ENCODE measurements at regions not wholly inside any gene's neighbourhood (a gene's known extent, or its start where the extent isn't known, plus 50 kb on each side); places are given as distances from the start of the nearest gene placed in this dataset.

GRCh38 chr13:106721599-106721998, 153.7 kb upstream of the ARGLU1 start:
- Histone ChIP-seq H3K9me1 (ENCODE audit: control insufficient read depth, insufficient read depth, low read length) (no peaks in the 10 kb centered on the region), H3K4me3 (no peak overlapping the region), H3K4me1 (replicated peaks in 1 of 2; ENCODE audit: control insufficient read depth in 2 of 2, insufficient read depth in 2 of 2, low read length in 2 of 2) (no peaks in the 10 kb centered on the region), H3K36me3 (ENCODE audit: control insufficient read depth, insufficient read depth, low read length) (no peaks in the 10 kb centered on the region), H4K20me1 (replicated peaks; ENCODE audit: control insufficient read depth, insufficient read depth, low read length) (no peaks in the 10 kb centered on the region), H3K4me2 (ENCODE audit: insufficient read depth, low read length) (no peak overlapping the region), H3K9me3 (replicated peaks; ENCODE audit: control insufficient read depth, insufficient read depth, low read depth, low read length) (no peaks in the 10 kb centered on the region), H3K79me2 (ENCODE audit: control insufficient read depth, insufficient read depth, low read length) (no peaks in the 10 kb centered on the region), H3K9ac (ENCODE audit: insufficient read depth in 1 of 2, low read depth in 2 of 2, low read length in 2 of 2) (no peak overlapping the region), H2AFZ (ENCODE audit: low read depth, low read length) (no peak overlapping the region), H3K27ac (ENCODE audit: extremely low read depth, low read depth, low read length) (no peak overlapping the region), H3K27me3 (ENCODE audit: control insufficient read depth in 2 of 2, insufficient read depth in 2 of 2, low read length in 2 of 2) (no peaks in the 10 kb centered on the region)
- ChIA-PET CTCF (ENCODE audit: low intra/inter-chr PET ratio) (no interaction called here), POLR2A (no interaction called here)
- in situ Hi-C loops (cut with MboI) = no loop called here
- intact Hi-C loops (cut with micrococcal nuclease) = no loop called here
- BruUV-seq (replicated peaks) = no TSS peak
- FAIRE-seq (no peak), DNase-seq (ENCODE audit: extremely low read depth in 1 of 4, low spot score in 3 of 4) (no peak), ATAC-seq (no peak)
- 0% methylated on average over 4 of the region's 6 CpGs for WGBS (ENCODE audit: insufficient coverage, low coverage, missing lambda C conversion rate)
- no peak for TF ChIP-seq SNRNP70 (optimal IDR thresholded peaks at IDR 0.05; ENCODE audit: low read depth, low read length)
- TF ChIP-seq SREBF1 (IDR thresholded peaks at IDR 0.05; ENCODE audit: borderline replicate concordance, low read depth, low read length) = no peak
- TF ChIP-seq HNRNPLL (IDR thresholded peaks at IDR 0.05; ENCODE audit: low read depth, low read length, poor library complexity, severe bottlenecking) = no peak
- TF ChIP-seq RAD51 (IDR thresholded peaks at IDR 0.05; ENCODE audit: borderline replicate concordance, low read depth) = no peak
- no peak for TF ChIP-seq GTF2B (IDR thresholded peaks at IDR 0.05; ENCODE audit: extremely low read depth, insufficient read length)
- no peak for TF ChIP-seq MTF1 (CRISPR knock-in tag; IDR thresholded peaks at IDR 0.05; ENCODE audit: borderline replicate concordance)
- TF ChIP-seq PRDM10 (IDR thresholded peaks at IDR 0.05; ENCODE audit: partially characterized antibody) = no peak
- no peak for TF ChIP-seq KAT7 (CRISPR knock-in tag; IDR thresholded peaks at IDR 0.05; ENCODE audit: borderline replicate concordance)
- TF ChIP-seq TAF1 (IDR thresholded peaks at IDR 0.05; ENCODE audit: control insufficient read depth, extremely low read depth, insufficient read depth, low read length, severe bottlenecking) = no peak
- no peak for TF ChIP-seq IFI16 (CRISPR knock-in tag; IDR thresholded peaks at IDR 0.05)
- no peak for TF ChIP-seq XRCC5 (IDR thresholded peaks at IDR 0.05; ENCODE audit: low read depth, low read length)
- TF ChIP-seq ZNF778 (CRISPR knock-in tag; IDR thresholded peaks at IDR 0.05) = no peak
- no peak for TF ChIP-seq PHF8 (IDR thresholded peaks at IDR 0.05; ENCODE audit: borderline replicate concordance, low read length)
- TF ChIP-seq GMEB1 (CRISPR knock-in tag; IDR thresholded peaks at IDR 0.05) = no peak
- no peak for TF ChIP-seq ZNF277 (CRISPR knock-in tag; IDR thresholded peaks at IDR 0.05; ENCODE audit: borderline replicate concordance)

All from K562 (cell line).